Smooth muscle cell (in vitro differentiated cells): ENCODE measurements at regions not wholly inside any gene's neighbourhood (a gene's known extent, or its start where the extent isn't known, plus 50 kb on each side); places are given as distances from the start of the nearest gene placed in this dataset.

Experiments used
- DNase-seq: peaks from one replicate; lab custom pipeline; 2025; ENCODE audit not compliant: unreplicated experiment; lab: John Stamatoyannopoulos, UW
- H2AFZ ChIP-seq: fragments of 200-600 bp; sonication (generic); 2 replicates; pipeline ENCODE4 v1.6.0; 2016; ENCODE audit warnings: antibody characterized with exemption, low read depth, mild to moderate bottlenecking
- H3F3A ChIP-seq: fragments of 200-600 bp; sonication (generic); 2 replicates; pipeline ENCODE4 v1.6.0; 2017; ENCODE audit warnings: antibody characterized with exemption, low read depth
- H3K27ac ChIP-seq: fragments of 200-600 bp; sonication (generic); 2 replicates; pipeline ENCODE4 v1.5.1; 2016; ENCODE audit warnings: low read depth, mild to moderate bottlenecking
- H3K27me3 ChIP-seq: fragments of 200-600 bp; sonication (generic); 2 replicates; pipeline ENCODE4 v1.6.1; 2016; ENCODE audit warnings: low read depth, mild to moderate bottlenecking
- H3K36me3 ChIP-seq: fragments of 200-600 bp; sonication (generic); 2 replicates; pipeline ENCODE4 v1.5.1; 2016; ENCODE audit warnings: low read depth
- H3K4me1 ChIP-seq: fragments of 200-600 bp; sonication (generic); 2 replicates; pipeline ENCODE4 v1.5.1; 2016; ENCODE audit warnings: low read depth
- H3K4me2 ChIP-seq: fragments of 200-600 bp; sonication (generic); 2 replicates; pipeline ENCODE4 v1.6.0; 2016; ENCODE audit warnings: mild to moderate bottlenecking
- H3K4me3 ChIP-seq: fragments of 200-600 bp; sonication (generic); 2 replicates; pipeline ENCODE4 v1.5.1; 2016; ENCODE audit warnings: mild to moderate bottlenecking
- H3K79me2 ChIP-seq: fragments of 200-600 bp; sonication (generic); 2 replicates; pipeline ENCODE4 v1.6.0; 2016; ENCODE audit warnings: low read depth, mild to moderate bottlenecking
- H3K9ac ChIP-seq: fragments of 200-600 bp; sonication (generic); 2 replicates; pipeline ENCODE4 v1.6.0; 2016; ENCODE audit warnings: low read depth
- H3K9me3 ChIP-seq: fragments of 200-600 bp; sonication (generic); replicated peaks from 2 replicates; pipeline ENCODE4 v1.5.1; 2016; ENCODE audit warnings: low read depth
- H4K20me1 ChIP-seq: fragments of 200-600 bp; sonication (generic); 2 replicates; pipeline ENCODE4 v1.6.0; 2016; ENCODE audit warnings: low read depth
- CTCF ChIP-seq: fragments of 200-600 bp; sonication (generic); IDR thresholded peaks from 2 replicates; pipeline ENCODE4 v1.5.1; 2017; ENCODE audit warnings: borderline replicate concordance, mild to moderate bottlenecking, antibody characterized with exemption; ENCODE audit not compliant: insufficient read depth, poor library complexity, severe bottlenecking
- WGBS: methylation state at CpG from one replicate; pipeline ENCODE4 v1.1.7; 2016; ENCODE audit warnings: low lambda C conversion rate; 5-methylcytosine and 5-hydroxymethylcytosine counted together

GRCh38 chr10:126833542-126833941, 71.7 kb upstream of the DOCK1 start:
- WGBS = 71% methylated on average over 5 of the region's 5 CpGs
- no peaks in the 10 kb centered on the region for H4K20me1 ChIP-seq
- no peak for TF ChIP-seq CTCF
- H3K4me3 ChIP-seq = no peak overlapping the region
- H3K27me3 ChIP-seq = peaks cover 9% of the 10 kb centered on the region
- H3K27ac ChIP-seq = no peak overlapping the region
- no peak overlapping the region for H3K9ac ChIP-seq
- no peaks in the 10 kb centered on the region for H3K36me3 ChIP-seq
- H3F3A ChIP-seq = no peaks in the 10 kb centered on the region
- no peaks in the 10 kb centered on the region for H3K9me3 ChIP-seq
- H2AFZ ChIP-seq = no peak overlapping the region
- no peaks in the 10 kb centered on the region for H3K4me1 ChIP-seq
- no peak for DNase-seq
- H3K4me2 ChIP-seq = no peak overlapping the region
- H3K79me2 ChIP-seq = no peaks in the 10 kb centered on the region

- 91% methylated on average over 4 of the region's 4 CpGs for WGBS
- no peak for DNase-seq
- H3K9me3 ChIP-seq = no peaks in the 10 kb centered on the region
These were observed 69.2 kb upstream of the DOCK1 start for GRCh38 chr10:126836009-126836408.

GRCh38 chr10:126838316-126838715, 66.9 kb upstream of the DOCK1 start:
- Histone ChIP-seq H3K79me2 (no peaks in the 10 kb centered on the region), H3K4me3 (no peak overlapping the region), H3K4me1 (no peaks in the 10 kb centered on the region), H3K36me3 (no peaks in the 10 kb centered on the region), H2AFZ (no peak overlapping the region), H3K27me3 (no peaks in the 10 kb centered on the region), H3K9ac (no peak overlapping the region), H3K27ac (no peak overlapping the region), H4K20me1 (no peaks in the 10 kb centered on the region), H3K9me3 (no peaks in the 10 kb centered on the region), H3K4me2 (no peak overlapping the region), H3F3A (no peaks in the 10 kb centered on the region)
- TF ChIP-seq CTCF = no peak
- no peak for DNase-seq
- 95% methylated on average over 4 of the region's 4 CpGs for WGBS

More at GRCh38 chr10:126836009-126836408, 69.2 kb upstream of the DOCK1 start:
- Histone ChIP-seq H4K20me1 (no peaks in the 10 kb centered on the region), H2AFZ (no peak overlapping the region), H3F3A (no peaks in the 10 kb centered on the region), H3K9ac (no peak overlapping the region), H3K27ac (no peak overlapping the region), H3K27me3 (peaks cover 4% of the 10 kb centered on the region), H3K4me1 (no peaks in the 10 kb centered on the region), H3K4me3 (no peak overlapping the region), H3K36me3 (no peaks in the 10 kb centered on the region), H3K79me2 (no peaks in the 10 kb centered on the region), H3K4me2 (no peak overlapping the region)
- no peak for TF ChIP-seq CTCF

GRCh38 chr10:126839094-126839761, 66.0 kb upstream of the DOCK1 start:
- TF ChIP-seq CTCF = no peak

More at GRCh38 chr10:126839094-126839761, 66.0 kb upstream of the DOCK1 start:
- no peaks in the 10 kb centered on the region for H4K20me1 ChIP-seq
- H3K27ac ChIP-seq = no peak overlapping the region
- H3K4me2 ChIP-seq = no peak overlapping the region
- no peak overlapping the region for H2AFZ ChIP-seq
- DNase-seq = no peak
- H3F3A ChIP-seq = no peaks in the 10 kb centered on the region
- H3K4me1 ChIP-seq = no peaks in the 10 kb centered on the region
- H3K79me2 ChIP-seq = no peaks in the 10 kb centered on the region
- no peaks in the 10 kb centered on the region for H3K9me3 ChIP-seq
- H3K36me3 ChIP-seq = no peaks in the 10 kb centered on the region
- H3K9ac ChIP-seq = no peak overlapping the region
- 66% methylated on average over 11 of the region's 11 CpGs for WGBS
- no peak overlapping the region for H3K4me3 ChIP-seq
- no peaks in the 10 kb centered on the region for H3K27me3 ChIP-seq
